ENCODE measurements at regions not wholly inside any gene's neighbourhood (a gene's known extent, or its start where the extent isn't known, plus 50 kb on each side); places are given as distances from the start of the nearest gene placed in this dataset.
"Not testable (repeated sequence)": the region's sequence is repeated elsewhere in the genome, so short reads cannot be mapped to it uniquely, and the experiment has no call there.

GRCh38 chr7:106538638-106539037 lies 122.3 kb downstream of the CCDC71L start:
- POLR2A ChIA-PET: no interaction called here
- Mint-ChIP-seq H3K27me3 (peaks cover 6% of the 10 kb centered on the region), H3K4me3 (no peak overlapping the region), H3K36me3 (no peaks in the 10 kb centered on the region), H3K9me3 (peaks cover 3% of the 10 kb centered on the region), H3K4me1 (peaks cover 7% of the 10 kb centered on the region), H3K27ac (no peak overlapping the region)
- no peak for DNase-seq
- ATAC-seq (ENCODE audit: low read depth): no peak

- Mint-ChIP-seq H3K36me3 (no peaks in the 10 kb centered on the region), H3K27me3 (peaks cover 2% of the 10 kb centered on the region), H3K4me3 (no peak overlapping the region), H3K9me3 (peaks cover 3% of the 10 kb centered on the region), H3K27ac (no peak overlapping the region), H3K4me1 (peaks cover 3% of the 10 kb centered on the region)
- ATAC-seq (ENCODE audit: low read depth) (no peak), DNase-seq (no peak)
- POLR2A ChIA-PET: no interaction called here
Observed at GRCh38 chr7:106537119-106537518, 123.8 kb downstream of the CCDC71L start.

GRCh38 chr7:106536079-106536478 lies 124.9 kb downstream of the CCDC71L start:
- DNase-seq: no peak
- ATAC-seq (ENCODE audit: low read depth): no peak

GRCh38 chr7:106535234-106535932 lies 125.6 kb downstream of the CCDC71L start:
- DNase-seq: no peak
- Mint-ChIP-seq H3K27me3 (peaks cover 2% of the 10 kb centered on the region), H3K9me3 (peaks cover 3% of the 10 kb centered on the region), H3K27ac (no peak overlapping the region), H3K4me1 (peaks cover 3% of the 10 kb centered on the region), H3K4me3 (no peak overlapping the region), H3K36me3 (no peaks in the 10 kb centered on the region)
- POLR2A ChIA-PET: no interaction called here
- ATAC-seq (ENCODE audit: low read depth): no peak

More at GRCh38 chr7:106536079-106536478, 124.9 kb downstream of the CCDC71L start:
- Mint-ChIP-seq H3K36me3 (no peaks in the 10 kb centered on the region), H3K4me1 (peaks cover 3% of the 10 kb centered on the region), H3K4me3 (no peak overlapping the region), H3K9me3 (peaks cover 3% of the 10 kb centered on the region), H3K27me3 (peaks cover 2% of the 10 kb centered on the region), H3K27ac (no peak overlapping the region)
- POLR2A ChIA-PET: no interaction called here

- Mint-ChIP-seq H3K4me3 (no peak overlapping the region), H3K27me3 (peaks cover 2% of the 10 kb centered on the region), H3K27ac (no peak overlapping the region), H3K9me3 (peaks cover 3% of the 10 kb centered on the region), H3K4me1 (peaks cover 3% of the 10 kb centered on the region), H3K36me3 (no peaks in the 10 kb centered on the region)
- no peak for DNase-seq
- POLR2A ChIA-PET: no interaction called here
- no peak for ATAC-seq (ENCODE audit: low read depth)
Observed at GRCh38 chr7:106534271-106534846, 126.6 kb downstream of the CCDC71L start.

- ATAC-seq (ENCODE audit: low read depth); DNase-seq; H3K4me3 Mint-ChIP-seq; H3K9me3 Mint-ChIP-seq; POLR2A ChIA-PET; H3K27me3 Mint-ChIP-seq; H3K4me1 Mint-ChIP-seq; H3K36me3 Mint-ChIP-seq; H3K27ac Mint-ChIP-seq: not testable (repeated sequence)
Observed at GRCh38 chr7:106530183-106530582, 130.8 kb downstream of the CCDC71L start.

- H3K4me1 Mint-ChIP-seq; POLR2A ChIA-PET; H3K36me3 Mint-ChIP-seq; DNase-seq; H3K27me3 Mint-ChIP-seq; H3K4me3 Mint-ChIP-seq; H3K27ac Mint-ChIP-seq; ATAC-seq (ENCODE audit: low read depth); H3K9me3 Mint-ChIP-seq: not testable (repeated sequence)
Observed at GRCh38 chr7:106526617-106527016, 134.3 kb downstream of the CCDC71L start.

GRCh38 chr7:106524690-106525059 lies 136.3 kb downstream of the CCDC71L start:
- DNase-seq (no peak), ATAC-seq (ENCODE audit: low read depth) (no peak)
- H3K9me3 Mint-ChIP-seq: no peaks in the 10 kb centered on the region
- peaks cover 1% of the 10 kb centered on the region for H3K4me1 Mint-ChIP-seq
- POLR2A ChIA-PET: no interaction called here
- H3K27ac Mint-ChIP-seq: no peak overlapping the region
- no peak overlapping the region for H3K4me3 Mint-ChIP-seq
- peaks cover 9% of the 10 kb centered on the region for H3K27me3 Mint-ChIP-seq
- no peaks in the 10 kb centered on the region for H3K36me3 Mint-ChIP-seq

GRCh38 chr7:106523482-106523881 lies 137.5 kb downstream of the CCDC71L start:
- peaks cover 1% of the 10 kb centered on the region for H3K4me1 Mint-ChIP-seq
- H3K4me3 Mint-ChIP-seq: no peak overlapping the region
- no peaks in the 10 kb centered on the region for H3K9me3 Mint-ChIP-seq
- no peak for ATAC-seq (ENCODE audit: low read depth)
- no peak for DNase-seq
- no peaks in the 10 kb centered on the region for H3K36me3 Mint-ChIP-seq
- POLR2A ChIA-PET: no interaction called here
- no peak overlapping the region for H3K27ac Mint-ChIP-seq
- peaks cover 19% of the 10 kb centered on the region for H3K27me3 Mint-ChIP-seq

- no peak overlapping the region for H3K4me3 Mint-ChIP-seq
- DNase-seq (no peak), ATAC-seq (ENCODE audit: low read depth) (no peak)
- H3K27ac Mint-ChIP-seq: no peak overlapping the region
- no peaks in the 10 kb centered on the region for H3K36me3 Mint-ChIP-seq
- H3K9me3 Mint-ChIP-seq: no peaks in the 10 kb centered on the region
- peaks cover 27% of the 10 kb centered on the region for H3K27me3 Mint-ChIP-seq
- POLR2A ChIA-PET: no interaction called here
- peaks cover 1% of the 10 kb centered on the region for H3K4me1 Mint-ChIP-seq
Observed at GRCh38 chr7:106522696-106523095, 138.3 kb downstream of the CCDC71L start.

- no peak overlapping the region for H3K4me3 Mint-ChIP-seq
- ATAC-seq (ENCODE audit: low read depth) (no peak), DNase-seq (no peak)
- POLR2A ChIA-PET: no interaction called here
- H3K4me1 Mint-ChIP-seq: peaks cover 1% of the 10 kb centered on the region
- peaks cover 29% of the 10 kb centered on the region for H3K27me3 Mint-ChIP-seq
- no peak overlapping the region for H3K27ac Mint-ChIP-seq
- H3K9me3 Mint-ChIP-seq: no peaks in the 10 kb centered on the region
- no peaks in the 10 kb centered on the region for H3K36me3 Mint-ChIP-seq
Observed at GRCh38 chr7:106521541-106521940, 139.4 kb downstream of the CCDC71L start.

- no peaks in the 10 kb centered on the region for H3K36me3 Mint-ChIP-seq
- DNase-seq (no peak), ATAC-seq (ENCODE audit: low read depth) (no peak)
- H3K27ac Mint-ChIP-seq: no peak overlapping the region
- no peaks in the 10 kb centered on the region for H3K9me3 Mint-ChIP-seq
- peaks cover 1% of the 10 kb centered on the region for H3K4me1 Mint-ChIP-seq
- peaks cover 32% of the 10 kb centered on the region for H3K27me3 Mint-ChIP-seq
- POLR2A ChIA-PET: no interaction called here
- no peak overlapping the region for H3K4me3 Mint-ChIP-seq
Observed at GRCh38 chr7:106520962-106521514, 139.9 kb downstream of the CCDC71L start.

- Mint-ChIP-seq H3K4me3 (no peak overlapping the region), H3K27me3 (peaks cover 33% of the 10 kb centered on the region), H3K27ac (no peak overlapping the region), H3K9me3 (no peaks in the 10 kb centered on the region), H3K36me3 (no peaks in the 10 kb centered on the region), H3K4me1 (peaks cover 1% of the 10 kb centered on the region)
- no peak for DNase-seq
- POLR2A ChIA-PET: no interaction called here
- ATAC-seq (ENCODE audit: low read depth): no peak
Observed at GRCh38 chr7:106518967-106519366, 142.0 kb downstream of the CCDC71L start.

GRCh38 chr7:106518239-106518638 lies 142.7 kb downstream of the CCDC71L start:
- H3K9me3 Mint-ChIP-seq: no peaks in the 10 kb centered on the region
- no peak overlapping the region for H3K4me3 Mint-ChIP-seq
- no peak for DNase-seq
- H3K27ac Mint-ChIP-seq: no peak overlapping the region
- no peaks in the 10 kb centered on the region for H3K4me1 Mint-ChIP-seq
- ATAC-seq (ENCODE audit: low read depth): no peak
- peaks cover 28% of the 10 kb centered on the region for H3K27me3 Mint-ChIP-seq
- no peaks in the 10 kb centered on the region for H3K36me3 Mint-ChIP-seq
- POLR2A ChIA-PET: no interaction called here

Data from activated naive CD8-positive, alpha-beta T cell treated with anti-CD3 and anti-CD28 coated beads, Interleukin-2, amount 10 ng/mL, durations not matched to agents 7 days and 5 days (primary cell).